ENCODE measurements at regions not wholly inside any gene's neighbourhood (a gene's known extent, or its start where the extent isn't known, plus 50 kb on each side); places are given as distances from the start of the nearest gene placed in this dataset.

GRCh38 chr4:17397611-17398010 lies 114.3 kb downstream of the QDPR start:
- Mint-ChIP-seq H3K27ac (ENCODE audit: unreplicated experiment) (no peak overlapping the region), H3K4me3 (ENCODE audit: low read depth, unreplicated experiment) (no peak overlapping the region), H3K9me3 (ENCODE audit: low read depth, unreplicated experiment) (no peaks in the 10 kb centered on the region), H3K36me3 (ENCODE audit: insufficient read depth, unreplicated experiment) (no peaks in the 10 kb centered on the region), H3K27me3 (ENCODE audit: unreplicated experiment) (peaks cover 33% of the 10 kb centered on the region), H3K4me1 (ENCODE audit: low read depth, unreplicated experiment) (no peaks in the 10 kb centered on the region)
- DNase-seq: no peak
- no peak for TF ChIP-seq CTCF (IDR thresholded peaks at IDR 0.05; ENCODE audit: unreplicated experiment)
- CTCF ChIA-PET: no interaction called here
- intact Hi-C loops (cut with micrococcal nuclease; ENCODE audit: unreplicated experiment): no loop called here
- no TSS peak for BruUV-seq (replicated peaks)

DNA sequence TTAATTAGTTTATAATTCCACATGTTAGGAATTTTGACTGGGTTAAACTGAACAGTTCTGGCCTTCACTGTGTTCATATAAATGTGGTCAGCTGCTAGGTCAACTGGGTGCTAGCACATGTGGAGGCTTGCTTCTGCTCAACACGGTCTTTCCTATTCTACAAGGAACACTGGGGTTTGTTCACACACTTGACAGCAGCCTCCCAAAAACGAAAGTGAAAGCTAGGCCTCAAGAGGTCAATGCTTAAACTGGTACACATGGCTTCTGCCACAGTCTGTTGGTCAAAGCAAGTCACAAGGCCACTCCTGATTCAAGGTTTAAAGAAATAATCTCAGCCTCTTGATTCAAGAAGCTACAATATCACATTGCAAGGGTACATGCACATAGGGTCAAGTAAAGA lies 126.5 kb downstream of the QDPR start:
- no TSS peak for BruUV-seq (replicated peaks)
- CTCF ChIA-PET: interaction anchor here (1.0 kb wide), 1 partner anchor 20 kb away, joined by 3 read pairs; no protein-coding TSS in a partner anchor
- no peak overlapping the region for H3K4me3 Mint-ChIP-seq (ENCODE audit: low read depth, unreplicated experiment)

DNA sequence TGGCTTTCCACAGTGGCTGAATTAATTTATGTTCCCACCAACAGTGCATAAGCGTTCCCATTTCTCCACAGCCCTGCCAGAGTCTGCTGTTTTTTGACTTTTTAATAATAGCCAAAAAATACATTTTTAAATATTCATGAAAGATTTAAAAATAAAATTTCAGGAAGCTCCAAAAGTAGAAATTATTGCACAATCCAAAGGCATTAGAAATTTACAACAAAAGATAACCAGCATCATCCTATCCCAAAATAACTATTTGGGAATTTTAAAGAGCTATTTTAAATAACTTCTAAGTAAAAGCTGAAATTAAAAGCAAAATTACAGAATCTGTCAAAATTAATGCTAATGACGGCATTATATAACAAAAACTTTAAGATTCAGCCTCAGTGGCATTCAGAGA lies 131.5 kb downstream of the QDPR start:
- Mint-ChIP-seq H3K27ac (ENCODE audit: unreplicated experiment) (no peak overlapping the region), H3K27me3 (ENCODE audit: unreplicated experiment) (peaks cover 16% of the 10 kb centered on the region), H3K36me3 (ENCODE audit: insufficient read depth, unreplicated experiment) (no peaks in the 10 kb centered on the region), H3K4me1 (ENCODE audit: low read depth, unreplicated experiment) (no peaks in the 10 kb centered on the region), H3K4me3 (ENCODE audit: low read depth, unreplicated experiment) (no peak overlapping the region), H3K9me3 (ENCODE audit: low read depth, unreplicated experiment) (peaks cover 2% of the 10 kb centered on the region)
- intact Hi-C loops (cut with micrococcal nuclease; ENCODE audit: unreplicated experiment): no loop called here
- no TSS peak for BruUV-seq (replicated peaks)
- no peak for TF ChIP-seq CTCF (IDR thresholded peaks at IDR 0.05; ENCODE audit: unreplicated experiment)
- DNase-seq: no peak
- CTCF ChIA-PET: no interaction called here

More for the DNA sequence above, 126.5 kb downstream of the QDPR start:
- Mint-ChIP-seq H3K36me3 (ENCODE audit: insufficient read depth, unreplicated experiment) (no peaks in the 10 kb centered on the region), H3K27me3 (ENCODE audit: unreplicated experiment) (no peaks in the 10 kb centered on the region), H3K9me3 (ENCODE audit: low read depth, unreplicated experiment) (peaks cover 2% of the 10 kb centered on the region), H3K27ac (ENCODE audit: unreplicated experiment) (no peak overlapping the region), H3K4me1 (ENCODE audit: low read depth, unreplicated experiment) (no peaks in the 10 kb centered on the region)
- intact Hi-C loops (cut with micrococcal nuclease; ENCODE audit: unreplicated experiment): no loop called here
- DNase-seq: peak; percentile 2
- no peak for TF ChIP-seq CTCF (IDR thresholded peaks at IDR 0.05; ENCODE audit: unreplicated experiment)

DNA sequence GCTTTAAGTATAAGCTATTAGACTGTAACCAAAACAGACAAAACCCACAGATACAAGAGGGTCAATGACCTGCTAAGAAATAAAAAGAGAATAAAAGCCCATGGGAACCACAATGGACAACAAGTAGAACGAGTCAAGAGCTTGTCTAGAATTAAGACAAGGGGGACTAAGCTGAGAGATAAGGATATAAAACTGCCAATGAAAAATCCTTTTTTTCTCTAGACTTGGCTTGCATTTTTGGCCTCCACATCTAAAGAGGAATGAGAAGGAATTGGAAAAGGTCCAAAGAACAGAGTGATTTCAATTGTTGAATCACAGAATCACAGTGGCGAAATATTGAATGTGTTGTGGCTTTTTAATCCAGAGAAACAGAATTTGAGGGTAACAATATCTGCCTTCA lies 135.7 kb downstream of the QDPR start:
- Mint-ChIP-seq H3K4me3 (ENCODE audit: low read depth, unreplicated experiment) (no peak overlapping the region), H3K4me1 (ENCODE audit: low read depth, unreplicated experiment) (no peaks in the 10 kb centered on the region), H3K36me3 (ENCODE audit: insufficient read depth, unreplicated experiment) (no peaks in the 10 kb centered on the region), H3K27ac (ENCODE audit: unreplicated experiment) (no peak overlapping the region), H3K27me3 (ENCODE audit: unreplicated experiment) (peaks cover 16% of the 10 kb centered on the region), H3K9me3 (ENCODE audit: low read depth, unreplicated experiment) (no peaks in the 10 kb centered on the region)
- intact Hi-C loops (cut with micrococcal nuclease; ENCODE audit: unreplicated experiment): no loop called here
- DNase-seq: no peak
- no TSS peak for BruUV-seq (replicated peaks)
- no peak for TF ChIP-seq CTCF (IDR thresholded peaks at IDR 0.05; ENCODE audit: unreplicated experiment)
- CTCF ChIA-PET: no interaction called here
